Neural crest cell (in vitro differentiated cells): ENCODE measurements at regions not wholly inside any gene's neighbourhood (a gene's known extent, or its start where the extent isn't known, plus 50 kb on each side); places are given as distances from the start of the nearest gene placed in this dataset.

Experiments
- DNase-seq: peaks from one replicate; pipeline ENCODE4 v3.0.0; 2021; ENCODE audit warnings: low read depth, mixed read lengths, low spot score
- H3K27ac Mint-ChIP-seq: one replicate; pipeline ENCODE4 v1.8.0; 2021; ENCODE audit warnings: mild to moderate bottlenecking, mixed read lengths; ENCODE audit not compliant: unreplicated experiment
- H3K27me3 Mint-ChIP-seq: 2 replicates; pipeline ENCODE4 v1.8.0; 2021; ENCODE audit warnings: low read depth, mild to moderate bottlenecking, mixed read lengths
- H3K36me3 Mint-ChIP-seq: 2 replicates; pipeline ENCODE4 v1.8.0; 2021; ENCODE audit warnings: low read depth, mild to moderate bottlenecking, mixed read lengths
- H3K4me1 Mint-ChIP-seq: 2 replicates; pipeline ENCODE4 v1.8.0; 2021; ENCODE audit warnings: mixed read lengths
- H3K4me3 Mint-ChIP-seq: one replicate; pipeline ENCODE4 v1.8.0; 2021; ENCODE audit warnings: mild to moderate bottlenecking, mixed read lengths
- H3K9me3 Mint-ChIP-seq: 2 replicates; pipeline ENCODE4 v1.8.0; 2021; ENCODE audit warnings: mixed read lengths
- TF ChIP-seq, protein P1 (sequence below): fragments of 200-600 bp; sonication (generic); conservative IDR thresholded peaks from 2 replicates; pipeline ENCODE4 v1.5.0; 2021; ENCODE audit warnings: antibody characterized with exemption, mild to moderate bottlenecking

DNA sequence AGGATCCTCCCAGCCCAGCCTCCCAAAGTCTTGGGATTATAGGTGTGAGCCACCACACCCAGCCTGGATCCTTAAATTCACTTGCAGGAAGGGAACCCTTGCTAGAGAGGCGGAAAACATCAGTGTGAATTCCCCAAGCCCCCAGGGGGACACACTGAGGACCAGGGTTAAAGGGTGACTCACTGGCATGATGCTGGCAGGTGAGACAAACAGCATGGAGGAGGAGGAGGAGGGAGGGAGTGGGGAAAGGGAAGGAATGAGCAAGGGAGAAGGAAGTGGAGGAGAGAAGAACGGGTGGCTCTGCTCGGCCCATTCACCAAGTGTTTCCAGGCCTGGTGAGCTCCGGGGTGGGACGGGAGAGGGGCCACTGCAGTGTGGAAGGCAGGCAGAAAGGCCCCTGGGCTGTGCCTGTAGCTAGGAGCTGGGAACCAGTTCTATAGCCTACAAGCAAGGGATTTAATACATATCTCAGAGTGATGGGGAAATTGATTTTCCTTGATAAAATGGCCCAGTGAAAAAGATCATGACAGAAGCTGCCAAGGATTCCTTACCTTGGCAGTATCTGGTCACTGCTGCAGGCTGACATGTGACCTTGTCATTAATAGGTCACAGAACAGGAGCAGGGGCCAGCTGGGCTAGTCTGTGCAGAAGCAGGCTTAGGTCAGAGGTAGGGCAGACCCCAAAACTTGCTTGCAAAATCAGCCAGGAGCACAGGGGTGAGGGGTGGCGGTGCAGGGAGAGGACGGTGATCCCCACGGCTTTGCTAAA lies 370.2 kb downstream of the SHANK2 start:
- Mint-ChIP-seq H3K27me3 (no peaks in the 10 kb centered on the region), H3K9me3 (no peaks in the 10 kb centered on the region), H3K4me1 (peaks cover 19% of the 10 kb centered on the region), H3K4me3 (no peak overlapping the region), H3K36me3 (no peaks in the 10 kb centered on the region), H3K27ac (no peak overlapping the region)
- no peak for DNase-seq
- TF ChIP-seq, protein P1, sequence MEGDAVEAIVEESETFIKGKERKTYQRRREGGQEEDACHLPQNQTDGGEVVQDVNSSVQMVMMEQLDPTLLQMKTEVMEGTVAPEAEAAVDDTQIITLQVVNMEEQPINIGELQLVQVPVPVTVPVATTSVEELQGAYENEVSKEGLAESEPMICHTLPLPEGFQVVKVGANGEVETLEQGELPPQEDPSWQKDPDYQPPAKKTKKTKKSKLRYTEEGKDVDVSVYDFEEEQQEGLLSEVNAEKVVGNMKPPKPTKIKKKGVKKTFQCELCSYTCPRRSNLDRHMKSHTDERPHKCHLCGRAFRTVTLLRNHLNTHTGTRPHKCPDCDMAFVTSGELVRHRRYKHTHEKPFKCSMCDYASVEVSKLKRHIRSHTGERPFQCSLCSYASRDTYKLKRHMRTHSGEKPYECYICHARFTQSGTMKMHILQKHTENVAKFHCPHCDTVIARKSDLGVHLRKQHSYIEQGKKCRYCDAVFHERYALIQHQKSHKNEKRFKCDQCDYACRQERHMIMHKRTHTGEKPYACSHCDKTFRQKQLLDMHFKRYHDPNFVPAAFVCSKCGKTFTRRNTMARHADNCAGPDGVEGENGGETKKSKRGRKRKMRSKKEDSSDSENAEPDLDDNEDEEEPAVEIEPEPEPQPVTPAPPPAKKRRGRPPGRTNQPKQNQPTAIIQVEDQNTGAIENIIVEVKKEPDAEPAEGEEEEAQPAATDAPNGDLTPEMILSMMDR: no peak

DNA sequence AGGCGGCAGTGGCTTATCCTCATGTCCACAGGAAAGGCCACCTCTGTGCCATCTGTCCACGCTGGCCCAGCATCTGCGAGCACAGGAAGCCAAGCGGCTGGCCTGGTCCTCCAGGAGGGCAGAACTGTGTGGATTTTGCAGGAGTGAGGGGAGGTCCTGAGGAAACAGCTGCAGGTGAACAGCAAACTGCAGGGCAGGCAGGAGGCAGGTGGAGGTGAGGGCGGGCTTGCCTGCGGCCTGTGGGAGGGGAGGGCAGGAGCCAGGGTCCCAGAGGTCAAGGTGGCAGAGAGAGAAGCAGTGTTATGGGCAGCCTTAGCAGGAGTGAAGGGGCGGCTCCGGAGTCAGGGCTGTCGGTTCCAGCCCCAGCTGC lies 369.7 kb downstream of the SHANK2 start:
- TF ChIP-seq, protein P1: no peak
- peaks cover 22% of the 10 kb centered on the region for H3K4me1 Mint-ChIP-seq
- H3K9me3 Mint-ChIP-seq: no peaks in the 10 kb centered on the region
- H3K27ac Mint-ChIP-seq: no peak overlapping the region
- no peak overlapping the region for H3K4me3 Mint-ChIP-seq
- no peaks in the 10 kb centered on the region for H3K36me3 Mint-ChIP-seq
- DNase-seq: no peak
- no peaks in the 10 kb centered on the region for H3K27me3 Mint-ChIP-seq

- peaks cover 2% of the 10 kb centered on the region for H3K9me3 Mint-ChIP-seq
- H3K27me3 Mint-ChIP-seq: no peaks in the 10 kb centered on the region
- no peak overlapping the region for H3K4me3 Mint-ChIP-seq
- TF ChIP-seq, protein P1: no peak
- H3K27ac Mint-ChIP-seq: peak overlapping the region; percentile 71
- H3K36me3 Mint-ChIP-seq: peaks cover 2% of the 10 kb centered on the region
- DNase-seq: no peak
- H3K4me1 Mint-ChIP-seq: peaks cover 28% of the 10 kb centered on the region
Observed at GRCh38 chr11:70883323-70883940, 368.9 kb downstream of the SHANK2 start.

GRCh38 chr11:70883973-70884623 lies 368.3 kb downstream of the SHANK2 start:
- H3K27me3 Mint-ChIP-seq: no peaks in the 10 kb centered on the region
- H3K9me3 Mint-ChIP-seq: peaks cover 2% of the 10 kb centered on the region
- H3K27ac Mint-ChIP-seq: peak overlapping the region; percentile 71
- peaks cover 28% of the 10 kb centered on the region for H3K4me1 Mint-ChIP-seq
- H3K36me3 Mint-ChIP-seq: peaks cover 2% of the 10 kb centered on the region
- TF ChIP-seq, protein P1: no peak
- no peak overlapping the region for H3K4me3 Mint-ChIP-seq
- DNase-seq: no peak

- no peak for DNase-seq
- H3K4me3 Mint-ChIP-seq: no peak overlapping the region
- H3K4me1 Mint-ChIP-seq: peaks cover 28% of the 10 kb centered on the region
- H3K27ac Mint-ChIP-seq: peak overlapping the region; percentile 68
- H3K9me3 Mint-ChIP-seq: peaks cover 2% of the 10 kb centered on the region
- H3K36me3 Mint-ChIP-seq: peaks cover 2% of the 10 kb centered on the region
- TF ChIP-seq, protein P1: no peak
- H3K27me3 Mint-ChIP-seq: no peaks in the 10 kb centered on the region
Observed at GRCh38 chr11:70885281-70886231, 366.8 kb downstream of the SHANK2 start.
